ENCODE measurements at regions not wholly inside any gene's neighbourhood (a gene's known extent, or its start where the extent isn't known, plus 50 kb on each side); places are given as distances from the start of the nearest gene placed in this dataset.
"Not testable (repeated sequence)": the region's sequence is repeated elsewhere in the genome, so short reads cannot be mapped to it uniquely, and the experiment has no call there.

- BruUV-seq (replicated peaks) = no TSS peak
- intact Hi-C loops (cut with micrococcal nuclease; ENCODE audit: unreplicated experiment) (no loop called here), in situ Hi-C loops (cut with MboI) (no loop called here)
- no peak for DNase-seq (ENCODE audit: low read depth, low spot score)
- TF ChIP-seq BCL11A (IDR thresholded peaks at IDR 0.05; ENCODE audit: low read depth, low read length) = no peak
- no peaks in the 10 kb centered on the region for H3K79me2 ChIP-seq (ENCODE audit: control insufficient read depth, insufficient read depth, low read length)
- ChIA-PET CTCF (interaction anchor here (1.0 to 2.0 kb wide), 2 partner anchors 10 to 13 kb away, joined by 3 to 5 read pairs; no protein-coding TSS in a partner anchor), POLR2A (no interaction called here), SMC1A (ENCODE audit: uncharacterized antibody, unreplicated experiment) (interaction anchor here (1.2 kb wide), 1 partner anchor 9 kb away, joined by 3 read pairs; no protein-coding TSS in a partner anchor), RAD21 (ENCODE audit: unreplicated experiment) (no interaction called here)
- H3K27ac ChIP-seq (ENCODE audit: control insufficient read depth, insufficient read depth) = no peak overlapping the region
- no peaks in the 10 kb centered on the region for H3K36me3 ChIP-seq (ENCODE audit: control insufficient read depth in 2 of 2, insufficient read depth in 2 of 2, low read length in 1 of 2)
- H3K9ac ChIP-seq (ENCODE audit: control insufficient read depth, insufficient read depth, low read length) = no peak overlapping the region
- no peak overlapping the region for H2AFZ ChIP-seq (ENCODE audit: control insufficient read depth, low read depth, low read length)
- no peaks in the 10 kb centered on the region for H3K4me1 ChIP-seq (ENCODE audit: control insufficient read depth, insufficient read depth, low read length)
- H3K4me3 ChIP-seq = no peak overlapping the region
- H3K9me3 ChIP-seq (replicated peaks; ENCODE audit: control insufficient read depth, insufficient read depth, low read length) = no peaks in the 10 kb centered on the region
- H4K20me1 ChIP-seq (ENCODE audit: control insufficient read depth, insufficient read depth) = no peaks in the 10 kb centered on the region
- no peak for FAIRE-seq
- ATAC-seq = no peak
- H3K27me3 ChIP-seq (replicated peaks in 1 of 2; ENCODE audit: control insufficient read depth in 2 of 2, insufficient read depth in 2 of 2, low read length in 1 of 2) = no peaks in the 10 kb centered on the region
- H3K4me2 ChIP-seq (ENCODE audit: control insufficient read depth, insufficient read depth) = no peak overlapping the region
Measured at GRCh38 chr3:20523293-20523692, 337.3 kb upstream of the SGO1 start.

- H3K27ac ChIP-seq (ENCODE audit: control insufficient read depth, insufficient read depth); ATAC-seq; POLR2A ChIA-PET; CTCF ChIA-PET; BruUV-seq (replicated peaks); H3K4me3 ChIP-seq; H3K79me2 ChIP-seq (ENCODE audit: control insufficient read depth, insufficient read depth, low read length); H3K36me3 ChIP-seq (ENCODE audit: control insufficient read depth in 2 of 2, insufficient read depth in 2 of 2, low read length in 1 of 2); FAIRE-seq; H3K4me2 ChIP-seq (ENCODE audit: control insufficient read depth, insufficient read depth); H3K9me3 ChIP-seq (replicated peaks; ENCODE audit: control insufficient read depth, insufficient read depth, low read length); H4K20me1 ChIP-seq (ENCODE audit: control insufficient read depth, insufficient read depth); H3K4me1 ChIP-seq (ENCODE audit: control insufficient read depth, insufficient read depth, low read length); H2AFZ ChIP-seq (ENCODE audit: control insufficient read depth, low read depth, low read length); H3K9ac ChIP-seq (ENCODE audit: control insufficient read depth, insufficient read depth, low read length); RAD21 ChIA-PET (ENCODE audit: unreplicated experiment); DNase-seq (ENCODE audit: low read depth, low spot score); H3K27me3 ChIP-seq (replicated peaks in 1 of 2; ENCODE audit: control insufficient read depth in 2 of 2, insufficient read depth in 2 of 2, low read length in 1 of 2): not testable (repeated sequence)
- SMC1A ChIA-PET (ENCODE audit: uncharacterized antibody, unreplicated experiment) = interaction anchor here (0.7 kb wide), 1 partner anchor 79 kb away, joined by 3 read pairs; no protein-coding TSS in a partner anchor
- intact Hi-C loops (cut with micrococcal nuclease; ENCODE audit: unreplicated experiment) (loop anchor here (10.0 kb wide), 1 partner anchor 293 kb away; no protein-coding TSS in a partner anchor), in situ Hi-C loops (cut with MboI) (loop anchor here (10.0 kb wide), 1 partner anchor 967 kb away; no protein-coding TSS in a partner anchor)
- 53% methylated on average over 9 of the region's 10 CpGs for WGBS (ENCODE audit: insufficient coverage, insufficient replicate concordance, low lambda C conversion rate, missing lambda C conversion rate)
Measured at GRCh38 chr3:20517316-20517715, 331.3 kb upstream of the SGO1 start.
